ENCODE measurements at regions not wholly inside any gene's neighbourhood (a gene's known extent, or its start where the extent isn't known, plus 50 kb on each side); places are given as distances from the start of the nearest gene placed in this dataset.

GRCh38 chr9:89883401-89884341 is 278.9 kb downstream of the GADD45G start:
- TF ChIP-seq CTCF (IDR thresholded peaks at IDR 0.05) (no peak), POLR2A (IDR thresholded peaks at IDR 0.05) (no peak)

All from testis (tissue), 2 donors.